Upper lobe of left lung (tissue), 6 donors: ENCODE measurements at regions not wholly inside any gene's neighbourhood (a gene's known extent, or its start where the extent isn't known, plus 50 kb on each side); places are given as distances from the start of the nearest gene placed in this dataset.
"Not testable (repeated sequence)": the region's sequence is repeated elsewhere in the genome, so short reads cannot be mapped to it uniquely, and the experiment has no call there.

Experiments
- ATAC-seq, 2 donors: fragments of 200-7000 bp; cut with Tn5 transposase; one replicate each; pipeline ENCODE4 v1.9.1; 2022; ENCODE audit warnings: mild to moderate bottlenecking in 2 of 2, moderate library complexity in 2 of 2; ENCODE audit not compliant: low FRiP score in 2 of 2
- DNase-seq, 2 donors: peaks; one replicate each; pipeline ENCODE4 v3.0.0-alpha.2; 2019 to 2020
- H3K27ac ChIP-seq, 4 donors: fragments of 200-600 bp; sonication (generic); one replicate each; pipeline ENCODE4 v1.5.1; 2016 to 2019
- H3K27me3 ChIP-seq, 4 donors: fragments of 200-600 bp; sonication (generic); one replicate each; pipeline ENCODE4 v1.5.1; 2017 to 2019
- H3K36me3 ChIP-seq, 4 donors: fragments of 200-600 bp; sonication (generic); one replicate each; pipeline ENCODE4 v1.5.1; 2016 to 2019
- H3K4me1 ChIP-seq, 4 donors: fragments of 200-600 bp; sonication (generic); one replicate each; pipeline ENCODE4 v1.5.1; 2018 to 2019
- H3K4me3 ChIP-seq, 4 donors: fragments of 200-600 bp; sonication (generic); one replicate each; pipeline ENCODE4 v1.5.1; 2017 to 2019; ENCODE audit warnings: mild to moderate bottlenecking in 2 of 4, moderate library complexity in 1 of 4
- H3K9me3 ChIP-seq, 4 donors: fragments of 200-600 bp; sonication (generic); one replicate each; pipeline ENCODE4 v1.5.1; 2018 to 2019
- CTCF ChIP-seq, 6 experiments: fragments of 450-650 bp in 4 of 6; fragments of 200-600 bp in 2 of 6; sonication (generic) in 2 of 6; IDR thresholded peaks; one replicate each; pipeline ENCODE4 v1.5.1; 2016 to 2019; ENCODE audit warnings: antibody characterized with exemption in 6 of 6
- EP300 ChIP-seq, 4 donors: sonication (generic); formaldehyde crosslinking; IDR thresholded peaks; one replicate each; pipeline ENCODE4 v1.5.1; 2017; ENCODE audit warnings: antibody characterized with exemption in 4 of 4, control low read depth in 2 of 4
- POLR2A ChIP-seq, 4 donors: fragments of 450-650 bp; IDR thresholded peaks; one replicate each; pipeline ENCODE4 v1.5.1; 2016 to 2017; ENCODE audit warnings: antibody characterized with exemption in 4 of 4, mild to moderate bottlenecking in 2 of 4
- POLR2AphosphoS5 ChIP-seq, 2 donors: sonication (generic); formaldehyde crosslinking; IDR thresholded peaks; one replicate each; pipeline ENCODE4 v1.5.1; 2017; ENCODE audit warnings: antibody characterized with exemption in 2 of 2
- WGBS, 2 donors: methylation state at CpG; one replicate each; pipeline ENCODE4 v1.1.5; 2017 to 2018; 5-methylcytosine and 5-hydroxymethylcytosine counted together
- donor health status: DM: no; HTN: no; CAD: no; lungs with moderate emphysema.
- donor health status: DM: no; HTN: yes; CAD: no; lungs with severe emphysema.

GRCh38 chr11:41675205-41675604, 215.8 kb upstream of the LRRC4C start:
- Histone ChIP-seq H3K4me1 (no peaks in the 10 kb centered on the region), H3K27me3 (no peaks in the 10 kb centered on the region), H3K9me3 (no peaks in the 10 kb centered on the region), H3K4me3 (no peak overlapping the region), H3K36me3 (no peaks in the 10 kb centered on the region), H3K27ac (no peak overlapping the region)
- TF ChIP-seq EP300 (IDR thresholded peaks at IDR 0.05): no peak
- no peak for TF ChIP-seq POLR2A (IDR thresholded peaks at IDR 0.05)
- TF ChIP-seq CTCF (IDR thresholded peaks at IDR 0.05): no peak
- no peak for TF ChIP-seq POLR2AphosphoS5 (IDR thresholded peaks at IDR 0.05)
- DNase-seq (no peak), ATAC-seq (no peak)
- WGBS, 2 donors: 88 to 91% methylated on average over 1 of the region's 1 CpG

GRCh38 chr11:41713030-41713429, 253.6 kb upstream of the LRRC4C start:
- DNase-seq: no peak

GRCh38 chr11:41714101-41714500, 254.6 kb upstream of the LRRC4C start:
- Histone ChIP-seq H3K4me3 (no peak overlapping the region), H3K4me1 (no peaks in the 10 kb centered on the region), H3K27me3 (no peaks in the 10 kb centered on the region), H3K9me3 (no peaks in the 10 kb centered on the region), H3K36me3 (no peaks in the 10 kb centered on the region), H3K27ac (no peak overlapping the region)
- ATAC-seq (no peak), DNase-seq (no peak)
- no peak for TF ChIP-seq POLR2AphosphoS5 (IDR thresholded peaks at IDR 0.05)
- TF ChIP-seq EP300 (IDR thresholded peaks at IDR 0.05): no peak
- no peak for TF ChIP-seq POLR2A (IDR thresholded peaks at IDR 0.05)
- TF ChIP-seq CTCF (IDR thresholded peaks at IDR 0.05): no peak
- WGBS, 2 donors: 65 to 81% methylated on average over 2 of the region's 2 CpGs

More at GRCh38 chr11:41713030-41713429, 253.6 kb upstream of the LRRC4C start:
- Histone ChIP-seq H3K4me1 (no peaks in the 10 kb centered on the region), H3K36me3 (no peaks in the 10 kb centered on the region), H3K4me3 (no peak overlapping the region), H3K9me3 (no peaks in the 10 kb centered on the region), H3K27me3 (no peaks in the 10 kb centered on the region), H3K27ac (no peak overlapping the region)
- TF ChIP-seq POLR2A (IDR thresholded peaks at IDR 0.05): no peak
- TF ChIP-seq POLR2AphosphoS5 (IDR thresholded peaks at IDR 0.05): no peak
- no peak for TF ChIP-seq EP300 (IDR thresholded peaks at IDR 0.05)
- no peak for TF ChIP-seq CTCF (IDR thresholded peaks at IDR 0.05)
- WGBS, 2 donors: 83 to 89% methylated on average over 3 of the region's 3 CpGs
- ATAC-seq: no peak

- Histone ChIP-seq H3K9me3 (no peaks in the 10 kb centered on the region), H3K4me1 (no peaks in the 10 kb centered on the region), H3K27me3 (no peaks in the 10 kb centered on the region), H3K27ac (no peak overlapping the region), H3K36me3 (no peaks in the 10 kb centered on the region), H3K4me3 (no peak overlapping the region)
- 81 to 87% methylated on average over 3 of the region's 3 CpGs for WGBS, 2 donors
- TF ChIP-seq CTCF (IDR thresholded peaks at IDR 0.05) (no peak), POLR2AphosphoS5 (IDR thresholded peaks at IDR 0.05) (no peak), EP300 (IDR thresholded peaks at IDR 0.05) (no peak), POLR2A (IDR thresholded peaks at IDR 0.05) (no peak)
- ATAC-seq (no peak), DNase-seq (no peak)
These were observed 257.4 kb upstream of the LRRC4C start for GRCh38 chr11:41716862-41717261.

GRCh38 chr11:41720761-41721160, 261.3 kb upstream of the LRRC4C start:
- 50 to 51% methylated on average over 2 of the region's 2 CpGs for WGBS, 2 donors
- H3K27ac ChIP-seq: no peak overlapping the region

GRCh38 chr11:41728161-41728560, 268.7 kb upstream of the LRRC4C start:
- not testable (repeated sequence) for H3K27ac ChIP-seq, H3K27me3 ChIP-seq, ATAC-seq, H3K4me1 ChIP-seq, H3K4me3 ChIP-seq, H3K36me3 ChIP-seq
- WGBS, 2 donors: 90% methylated on average over 2 of the region's 6 CpGs; no CpG with 5 or more reads in 1 of the 2 donors
- peak in 1 of 2 donors; percentile 52 for DNase-seq
- peaks cover 0 to 12% (median 0%) of the 10 kb centered on the region in 4 donors for H3K9me3 ChIP-seq

More at GRCh38 chr11:41720761-41721160, 261.3 kb upstream of the LRRC4C start:
- no peaks in the 10 kb centered on the region for H3K27me3 ChIP-seq
- TF ChIP-seq CTCF (IDR thresholded peaks at IDR 0.05): no peak
- DNase-seq: no peak
- no peak for ATAC-seq
- H3K9me3 ChIP-seq: no peaks in the 10 kb centered on the region
- H3K4me3 ChIP-seq: no peak overlapping the region
- no peaks in the 10 kb centered on the region for H3K4me1 ChIP-seq
- H3K36me3 ChIP-seq: no peaks in the 10 kb centered on the region
